ENCODE measurements at regions not wholly inside any gene's neighbourhood (a gene's known extent, or its start where the extent isn't known, plus 50 kb on each side); places are given as distances from the start of the nearest gene placed in this dataset.

- DNase-seq (ENCODE audit: low spot score) = no peak
These were observed 232.3 kb upstream of the CIBAR2 start for GRCh38 chr16:85344502-85345128.

- DNase-seq (ENCODE audit: low spot score) = no peak
These were observed 232.9 kb upstream of the CIBAR2 start for GRCh38 chr16:85345129-85345639.

GRCh38 chr16:85346404-85347212, 234.3 kb upstream of the CIBAR2 start:
- DNase-seq (ENCODE audit: low spot score) = no peak

- peak; percentile 45 for DNase-seq (ENCODE audit: low spot score)
These were observed 234.9 kb upstream of the CIBAR2 start for GRCh38 chr16:85347213-85347591.

- no peak for DNase-seq (ENCODE audit: low spot score)
These were observed 236.0 kb upstream of the CIBAR2 start for GRCh38 chr16:85348065-85348840.

GRCh38 chr16:85348911-85349334, 236.7 kb upstream of the CIBAR2 start:
- DNase-seq (ENCODE audit: low spot score) = no peak

- no peak for DNase-seq (ENCODE audit: low spot score)
These were observed 237.3 kb upstream of the CIBAR2 start for GRCh38 chr16:85349365-85350145.

GRCh38 chr16:85350146-85350728, 238.0 kb upstream of the CIBAR2 start:
- DNase-seq (ENCODE audit: low spot score) = no peak

- no peak for DNase-seq (ENCODE audit: low spot score)
These were observed 238.7 kb upstream of the CIBAR2 start for GRCh38 chr16:85350973-85351372.

GRCh38 chr16:85353013-85353412, 240.7 kb upstream of the CIBAR2 start:
- no peak for DNase-seq (ENCODE audit: low spot score)

GRCh38 chr16:85353839-85354685, 241.8 kb upstream of the CIBAR2 start:
- DNase-seq (ENCODE audit: low spot score) = no peak

- no peak for DNase-seq (ENCODE audit: low spot score)
These were observed 242.6 kb upstream of the CIBAR2 start for GRCh38 chr16:85354686-85355514.

GRCh38 chr16:85355515-85355837, 243.2 kb upstream of the CIBAR2 start:
- no peak for DNase-seq (ENCODE audit: low spot score)

GRCh38 chr16:85356157-85356556, 243.9 kb upstream of the CIBAR2 start:
- no peak for DNase-seq (ENCODE audit: low spot score)

- DNase-seq (ENCODE audit: low spot score) = no peak
These were observed 245.1 kb upstream of the CIBAR2 start for GRCh38 chr16:85357323-85357722.

- no peak for DNase-seq (ENCODE audit: low spot score)
These were observed 245.7 kb upstream of the CIBAR2 start for GRCh38 chr16:85357924-85358505.

- no peak for DNase-seq (ENCODE audit: low spot score)
These were observed 246.5 kb upstream of the CIBAR2 start for GRCh38 chr16:85358704-85359146.

- DNase-seq (ENCODE audit: low spot score) = no peak
These were observed 247.0 kb upstream of the CIBAR2 start for GRCh38 chr16:85359147-85359822.

All from hematopoietic multipotent progenitor cell treated with erythropoietin and hydrocortisone succinate and interleukin-3 and kit ligand, for 17 days (in vitro differentiated cells).